GM19099 (cell line): ENCODE measurements at regions not wholly inside any gene's neighbourhood (a gene's known extent, or its start where the extent isn't known, plus 50 kb on each side); places are given as distances from the start of the nearest gene placed in this dataset.

Source experiments
- POLR2A ChIP-seq: IDR thresholded peaks from 3 replicates; pipeline ENCODE4 v1.6.1; 2011; ENCODE audit warnings: low read depth; ENCODE audit not compliant: insufficient read length; ENCODE audit errors: extremely low read depth

DNA sequence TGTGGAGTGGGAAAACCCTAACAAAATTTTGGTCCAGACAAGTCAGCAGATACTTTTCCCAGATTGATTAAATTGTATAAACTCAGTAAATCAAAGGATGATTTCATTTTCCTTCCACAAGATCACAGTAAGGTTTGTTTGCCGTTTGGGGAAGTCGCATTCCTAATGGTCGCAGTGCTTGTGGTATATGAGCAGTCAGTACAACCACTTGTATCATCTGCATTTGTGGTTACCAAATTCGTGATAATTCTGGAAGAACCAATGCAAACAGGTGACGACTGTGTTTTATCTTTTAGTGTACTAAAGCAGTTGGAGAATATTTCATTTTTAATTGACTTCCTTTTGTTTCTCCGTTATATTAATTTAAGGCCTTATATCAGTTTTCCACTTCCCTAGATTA, 100.0 kb upstream of the CNTN6 start:
- no peak for TF ChIP-seq POLR2A

DNA sequence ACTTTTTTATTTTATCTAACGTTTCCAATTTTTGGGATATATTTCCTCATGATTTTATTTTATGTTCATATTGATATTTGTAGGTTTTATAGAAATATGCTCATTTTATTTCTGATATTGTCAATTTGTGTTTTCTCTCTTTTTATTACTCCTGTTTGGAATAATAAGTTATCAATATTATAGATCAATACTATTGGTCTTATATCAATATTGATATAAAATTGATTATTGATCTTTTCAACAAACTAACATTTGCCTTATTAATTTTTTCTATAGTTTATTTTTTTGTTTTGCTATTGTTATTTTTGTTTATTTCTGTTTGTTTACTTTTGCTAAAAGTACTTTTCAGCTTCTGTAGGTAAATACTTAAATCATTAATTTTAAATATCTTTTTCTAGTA, 90.8 kb upstream of the CNTN6 start:
- TF ChIP-seq POLR2A = no peak

DNA sequence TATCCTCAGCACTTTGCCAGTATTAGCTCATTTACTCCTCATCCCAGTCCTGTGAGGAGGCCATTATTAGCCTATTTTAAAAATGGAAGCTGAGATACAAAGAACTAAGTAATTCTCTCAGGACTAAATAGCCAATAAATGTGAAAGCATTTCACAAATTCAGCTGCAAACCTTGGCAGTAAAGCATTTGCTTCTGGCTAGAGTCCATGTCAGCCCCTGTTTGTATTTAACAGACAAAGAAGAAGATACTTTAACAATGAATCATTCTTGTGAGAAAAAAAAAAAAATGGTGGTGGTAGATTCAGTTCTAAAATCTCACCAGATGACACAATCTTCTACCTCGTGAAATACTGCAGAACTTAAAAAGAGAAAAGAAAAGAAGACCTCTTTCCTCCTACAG, 85.0 kb upstream of the CNTN6 start:
- TF ChIP-seq POLR2A = no peak

DNA sequence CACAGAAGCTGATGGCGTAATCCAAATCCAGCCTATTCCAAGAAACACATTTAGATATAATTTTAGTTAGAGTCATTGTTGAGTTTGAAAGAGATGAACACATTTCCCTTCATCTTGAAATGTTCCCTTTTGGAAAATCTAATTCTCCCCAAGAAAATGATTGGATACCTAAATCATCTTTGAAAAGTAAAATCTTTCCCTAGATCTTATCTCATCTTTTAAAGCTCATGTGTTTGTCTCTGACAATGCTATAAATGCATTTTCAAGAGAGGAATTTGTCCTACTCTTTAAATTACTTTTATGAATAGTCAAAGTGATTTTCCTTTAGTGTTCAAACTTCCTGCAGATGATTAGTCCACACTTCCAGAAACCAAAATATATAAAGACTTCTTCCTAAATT, 82.6 kb upstream of the CNTN6 start:
- no peak for TF ChIP-seq POLR2A

DNA sequence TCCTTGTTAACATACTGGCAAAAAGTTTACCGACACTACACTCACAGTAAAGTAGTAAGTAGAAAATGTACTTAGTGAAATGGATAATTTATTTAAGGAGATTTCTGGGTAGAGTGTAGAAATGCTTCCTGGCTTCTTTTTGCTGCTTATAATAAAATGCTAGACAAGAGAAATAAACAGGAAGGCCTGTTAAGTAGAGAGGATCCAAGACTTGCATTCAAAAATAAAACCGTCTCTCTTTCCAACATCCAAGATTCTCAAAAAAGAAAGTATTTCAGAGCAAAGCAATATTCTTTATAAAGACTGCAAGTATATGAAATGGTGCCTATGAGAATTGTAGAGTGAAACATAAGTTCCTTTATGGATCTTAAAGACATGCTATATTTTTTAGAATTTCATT, 77.0 kb upstream of the CNTN6 start:
- no peak for TF ChIP-seq POLR2A

DNA sequence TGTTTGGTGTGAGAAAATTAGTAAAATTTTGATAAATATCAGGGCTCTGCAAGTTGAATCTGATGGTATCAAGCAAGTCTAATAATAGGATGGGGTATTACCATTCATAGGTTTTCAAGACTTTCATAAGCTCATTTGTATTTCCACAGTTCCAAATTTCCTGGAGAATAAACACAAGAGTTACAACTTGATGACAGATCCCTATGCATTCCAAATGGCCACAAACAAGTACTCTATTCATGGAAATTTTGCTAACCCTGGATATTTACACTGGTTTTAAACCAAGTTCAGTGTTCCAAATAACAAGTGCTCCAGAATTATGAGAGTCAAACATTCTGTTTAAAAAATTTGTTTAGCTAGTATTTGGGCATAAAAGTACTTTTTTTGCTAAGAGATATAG, 75.0 kb upstream of the CNTN6 start:
- TF ChIP-seq POLR2A = no peak

DNA sequence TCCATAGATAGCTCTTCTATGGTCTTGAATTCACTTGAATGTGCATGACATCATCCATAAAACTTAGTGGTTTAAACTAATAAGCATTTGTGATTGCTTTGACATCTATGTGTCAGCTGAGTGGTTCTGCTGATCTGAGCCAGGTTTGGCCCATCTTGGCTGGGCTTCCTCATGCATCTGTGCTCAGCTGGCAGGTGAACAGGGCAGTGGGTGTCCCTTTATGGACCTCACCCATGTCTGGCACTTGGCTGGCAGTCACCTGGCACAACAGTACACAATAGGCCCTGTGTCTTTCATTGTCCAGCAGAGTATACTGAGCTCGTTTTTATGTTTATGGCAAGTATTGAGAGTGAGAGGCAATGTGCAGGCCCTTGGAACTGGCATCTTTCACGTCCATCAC, 73.7 kb upstream of the CNTN6 start:
- no peak for TF ChIP-seq POLR2A

DNA sequence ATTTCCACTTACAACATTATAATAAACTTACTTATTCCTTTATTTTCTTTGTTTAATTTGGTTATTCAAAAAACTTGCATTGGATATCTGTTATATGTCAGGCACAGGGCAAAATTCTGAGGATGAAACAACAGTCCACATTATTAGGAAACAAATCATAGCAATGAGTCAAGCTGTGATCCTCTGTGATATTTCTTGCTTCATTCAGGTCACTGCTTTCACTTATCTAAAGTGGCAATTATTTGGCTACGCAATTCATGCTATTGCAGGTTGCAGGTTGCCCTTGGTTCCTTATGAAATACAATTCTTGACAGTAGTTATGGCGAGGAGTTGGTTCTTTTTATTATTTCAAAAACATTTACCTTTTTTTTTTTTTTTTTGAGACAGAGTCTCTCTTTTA, 66.4 kb upstream of the CNTN6 start:
- no peak for TF ChIP-seq POLR2A

DNA sequence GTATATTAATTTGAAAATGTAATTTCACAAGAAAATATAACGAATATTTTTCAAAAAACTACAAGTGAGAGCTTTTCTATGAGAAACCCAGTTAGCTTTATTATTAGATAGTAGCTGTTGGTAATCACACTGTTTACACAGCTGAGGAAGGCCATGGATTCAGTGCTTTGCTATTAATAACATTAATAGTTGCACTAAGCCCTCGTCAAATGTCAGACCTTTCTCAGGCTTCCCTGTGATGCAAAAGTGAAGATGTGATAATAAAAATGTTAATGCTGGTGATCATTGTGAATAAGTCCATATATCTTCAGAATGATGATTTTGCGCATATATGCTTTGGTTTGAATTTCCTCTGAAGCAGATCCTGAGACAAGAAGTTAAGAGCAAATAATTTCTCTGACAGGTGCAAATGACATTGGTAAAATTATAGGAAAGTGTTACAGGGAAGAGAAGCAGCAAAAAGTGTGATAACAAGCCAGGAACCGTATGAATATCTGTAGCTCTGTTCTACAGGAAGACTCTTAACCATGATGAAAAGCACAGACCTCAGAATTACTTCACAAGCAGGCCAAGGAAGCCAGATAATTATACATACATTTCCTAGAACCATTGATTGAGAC, 56.5 kb upstream of the CNTN6 start:
- no peak for TF ChIP-seq POLR2A

DNA sequence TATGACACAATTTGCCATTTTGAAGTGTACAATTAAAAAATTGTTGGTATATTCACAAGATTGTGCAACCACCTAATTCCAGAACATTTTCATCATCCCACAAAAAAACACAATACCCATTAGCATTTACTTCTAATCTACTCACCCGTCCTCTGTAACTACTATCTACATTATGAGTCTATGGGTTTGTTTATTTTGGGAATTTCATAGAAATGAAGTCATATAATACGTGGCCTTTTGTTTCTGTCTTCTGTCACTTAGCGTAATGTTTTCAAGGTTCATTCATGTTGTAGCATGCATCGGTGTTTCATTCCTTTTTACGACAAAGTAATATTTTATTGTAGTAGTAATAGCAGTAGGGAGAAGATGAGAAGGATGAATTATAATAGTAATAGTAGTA, 55.2 kb upstream of the CNTN6 start:
- TF ChIP-seq POLR2A = no peak
